Type B pancreatic cell (in vitro differentiated cells): ENCODE measurements at regions not wholly inside any gene's neighbourhood (a gene's known extent, or its start where the extent isn't known, plus 50 kb on each side); places are given as distances from the start of the nearest gene placed in this dataset.

ENCODE experiments used
- DNase-seq: peaks from one replicate; pipeline ENCODE4 v3.0.0; 2021; ENCODE audit warnings: mixed read lengths; ENCODE audit not compliant: unreplicated experiment; ENCODE audit errors: extremely low spot score
- H3K27ac Mint-ChIP-seq: 2 replicates; pipeline ENCODE4 v1.8.0; 2021; ENCODE audit warnings: mild to moderate bottlenecking, mixed read lengths
- H3K27me3 Mint-ChIP-seq: 2 replicates; pipeline ENCODE4 v1.8.0; 2021; ENCODE audit warnings: mixed read lengths
- H3K36me3 Mint-ChIP-seq: 2 replicates; pipeline ENCODE4 v1.8.0; 2021; ENCODE audit warnings: mixed read lengths
- H3K4me1 Mint-ChIP-seq: one replicate; pipeline ENCODE4 v1.8.0; 2021; ENCODE audit warnings: mixed read lengths; ENCODE audit not compliant: unreplicated experiment
- H3K4me3 Mint-ChIP-seq: 2 replicates; pipeline ENCODE4 v1.8.0; 2021; ENCODE audit warnings: mild to moderate bottlenecking, mixed read lengths
- H3K9me3 Mint-ChIP-seq: 2 replicates; pipeline ENCODE4 v1.8.0; 2021; ENCODE audit warnings: mixed read lengths
- TF ChIP-seq, protein P1 (sequence below): fragments of 200-600 bp; sonication (generic); conservative IDR thresholded peaks from 2 replicates; pipeline ENCODE4 v1.5.0; 2021; ENCODE audit warnings: antibody characterized with exemption, mild to moderate bottlenecking

DNA sequence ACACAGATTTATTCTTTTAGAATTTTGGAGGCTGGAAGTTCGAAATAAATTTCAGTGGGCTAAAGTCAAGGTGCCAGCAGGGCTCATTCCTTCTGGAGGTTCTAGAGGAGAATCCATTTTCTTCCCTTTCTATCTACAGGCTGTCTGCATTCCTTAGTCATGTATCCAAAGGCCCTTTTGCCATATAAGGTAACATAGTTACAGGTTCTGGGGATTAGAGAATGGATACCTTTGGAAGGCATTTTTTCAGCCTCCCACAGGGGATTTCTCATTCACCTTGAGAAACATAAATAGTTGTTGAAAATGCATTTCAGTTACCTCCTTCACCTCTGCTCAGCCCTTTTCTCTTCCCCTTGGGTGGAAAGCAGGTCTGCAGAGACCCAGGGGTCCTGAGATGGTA lies 280.0 kb upstream of the MAP3K1 start:
- Mint-ChIP-seq H3K9me3 (peaks cover 9% of the 10 kb centered on the region), H3K27me3 (no peaks in the 10 kb centered on the region), H3K4me3 (no peak overlapping the region), H3K4me1 (peaks cover 4% of the 10 kb centered on the region), H3K36me3 (peaks cover 8% of the 10 kb centered on the region), H3K27ac (peak overlapping the region; percentile 93)
- TF ChIP-seq, protein P1, sequence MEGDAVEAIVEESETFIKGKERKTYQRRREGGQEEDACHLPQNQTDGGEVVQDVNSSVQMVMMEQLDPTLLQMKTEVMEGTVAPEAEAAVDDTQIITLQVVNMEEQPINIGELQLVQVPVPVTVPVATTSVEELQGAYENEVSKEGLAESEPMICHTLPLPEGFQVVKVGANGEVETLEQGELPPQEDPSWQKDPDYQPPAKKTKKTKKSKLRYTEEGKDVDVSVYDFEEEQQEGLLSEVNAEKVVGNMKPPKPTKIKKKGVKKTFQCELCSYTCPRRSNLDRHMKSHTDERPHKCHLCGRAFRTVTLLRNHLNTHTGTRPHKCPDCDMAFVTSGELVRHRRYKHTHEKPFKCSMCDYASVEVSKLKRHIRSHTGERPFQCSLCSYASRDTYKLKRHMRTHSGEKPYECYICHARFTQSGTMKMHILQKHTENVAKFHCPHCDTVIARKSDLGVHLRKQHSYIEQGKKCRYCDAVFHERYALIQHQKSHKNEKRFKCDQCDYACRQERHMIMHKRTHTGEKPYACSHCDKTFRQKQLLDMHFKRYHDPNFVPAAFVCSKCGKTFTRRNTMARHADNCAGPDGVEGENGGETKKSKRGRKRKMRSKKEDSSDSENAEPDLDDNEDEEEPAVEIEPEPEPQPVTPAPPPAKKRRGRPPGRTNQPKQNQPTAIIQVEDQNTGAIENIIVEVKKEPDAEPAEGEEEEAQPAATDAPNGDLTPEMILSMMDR, result no peak
- DNase-seq, result no peak

DNA sequence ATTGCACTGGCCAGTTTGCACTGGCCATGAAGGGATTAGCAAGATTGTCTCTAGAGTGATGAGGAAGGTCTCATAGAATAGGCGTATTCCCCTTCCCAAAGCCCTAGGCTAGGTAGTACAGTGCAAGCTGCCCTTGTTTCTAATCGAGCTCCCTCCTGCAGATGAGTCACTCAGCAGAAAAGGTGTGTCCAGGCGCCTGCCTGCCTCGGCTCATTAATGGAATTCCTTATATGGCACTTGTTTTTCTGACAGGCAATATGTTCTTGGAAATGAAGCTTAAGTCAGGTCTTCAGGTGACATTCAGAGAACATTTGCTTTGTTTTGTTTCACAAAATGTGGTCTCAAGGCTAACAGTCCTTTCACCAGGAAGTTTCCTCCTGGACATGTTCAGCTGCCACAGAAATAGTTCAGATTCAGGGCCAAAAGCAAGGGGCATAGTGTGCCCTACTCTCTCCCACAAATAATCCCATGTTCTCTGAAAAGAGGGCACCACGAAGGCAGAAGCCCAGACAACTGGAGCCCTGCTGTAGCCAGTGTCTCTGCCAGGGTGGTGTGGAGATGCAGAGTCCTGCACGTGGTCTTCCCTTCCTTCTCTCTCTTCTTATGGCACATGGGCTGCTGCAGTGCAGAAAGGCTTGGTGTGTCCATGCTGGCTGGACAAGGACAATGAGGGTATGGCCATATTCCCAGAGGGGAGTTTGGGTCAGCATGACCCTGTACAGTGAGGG lies 281.1 kb upstream of the MAP3K1 start:
- peak overlapping the region; percentile 93 for H3K27ac Mint-ChIP-seq
- peaks cover 9% of the 10 kb centered on the region for H3K9me3 Mint-ChIP-seq
- TF ChIP-seq, protein P1, result no peak
- no peak overlapping the region for H3K4me3 Mint-ChIP-seq
- DNase-seq, result no peak
- H3K36me3 Mint-ChIP-seq, result peaks cover 8% of the 10 kb centered on the region
- no peaks in the 10 kb centered on the region for H3K27me3 Mint-ChIP-seq
- H3K4me1 Mint-ChIP-seq, result peaks cover 4% of the 10 kb centered on the region

GRCh38 chr5:56532466-56532865 lies 282.9 kb upstream of the MAP3K1 start:
- Mint-ChIP-seq H3K4me1 (peaks cover 6% of the 10 kb centered on the region), H3K27me3 (no peaks in the 10 kb centered on the region), H3K36me3 (peaks cover 5% of the 10 kb centered on the region), H3K27ac (peak overlapping the region; percentile 35), H3K4me3 (no peak overlapping the region), H3K9me3 (no peaks in the 10 kb centered on the region)
- TF ChIP-seq, protein P1, result no peak
- no peak for DNase-seq

DNA sequence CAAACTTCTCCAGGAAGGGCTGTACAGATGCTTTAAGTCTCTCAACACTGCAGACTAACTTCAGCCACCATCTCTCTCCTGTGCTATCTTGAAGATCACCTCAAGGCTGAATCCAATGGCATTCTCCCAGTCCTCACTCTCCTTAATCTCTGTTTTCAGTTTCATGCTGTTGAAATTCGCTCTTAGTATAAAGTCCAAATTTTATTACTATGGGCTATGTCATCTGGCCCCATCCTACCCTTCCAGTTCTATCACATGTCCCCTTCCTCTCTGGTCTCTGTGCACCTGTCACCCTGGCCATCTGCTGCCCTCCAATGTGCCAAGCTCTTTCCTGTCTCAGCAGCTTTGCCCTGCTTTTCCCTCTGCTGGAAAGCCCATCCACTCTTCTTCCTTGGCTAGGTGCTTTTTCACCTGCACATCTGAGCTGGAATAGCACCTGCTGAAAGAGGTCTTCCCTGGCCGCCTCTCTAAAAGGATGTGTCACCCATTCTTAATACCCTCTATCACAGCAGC lies 284.7 kb upstream of the MAP3K1 start:
- Mint-ChIP-seq H3K9me3 (no peaks in the 10 kb centered on the region), H3K27me3 (no peaks in the 10 kb centered on the region), H3K4me3 (no peak overlapping the region), H3K4me1 (peaks cover 6% of the 10 kb centered on the region), H3K27ac (no peak overlapping the region), H3K36me3 (peaks cover 5% of the 10 kb centered on the region)
- TF ChIP-seq, protein P1, result no peak
- no peak for DNase-seq

- Mint-ChIP-seq H3K9me3 (no peaks in the 10 kb centered on the region), H3K27me3 (no peaks in the 10 kb centered on the region)
- TF ChIP-seq, protein P1, result no peak
Measured at GRCh38 chr5:56529666-56530430, 285.5 kb upstream of the MAP3K1 start.

More at GRCh38 chr5:56529666-56530430, 285.5 kb upstream of the MAP3K1 start:
- Mint-ChIP-seq H3K27ac (no peak overlapping the region), H3K4me1 (peaks cover 13% of the 10 kb centered on the region), H3K4me3 (no peak overlapping the region), H3K36me3 (peaks cover 5% of the 10 kb centered on the region)
- no peak for DNase-seq
